ENCODE measurements at regions not wholly inside any gene's neighbourhood (a gene's known extent, or its start where the extent isn't known, plus 50 kb on each side); places are given as distances from the start of the nearest gene placed in this dataset.

DNA sequence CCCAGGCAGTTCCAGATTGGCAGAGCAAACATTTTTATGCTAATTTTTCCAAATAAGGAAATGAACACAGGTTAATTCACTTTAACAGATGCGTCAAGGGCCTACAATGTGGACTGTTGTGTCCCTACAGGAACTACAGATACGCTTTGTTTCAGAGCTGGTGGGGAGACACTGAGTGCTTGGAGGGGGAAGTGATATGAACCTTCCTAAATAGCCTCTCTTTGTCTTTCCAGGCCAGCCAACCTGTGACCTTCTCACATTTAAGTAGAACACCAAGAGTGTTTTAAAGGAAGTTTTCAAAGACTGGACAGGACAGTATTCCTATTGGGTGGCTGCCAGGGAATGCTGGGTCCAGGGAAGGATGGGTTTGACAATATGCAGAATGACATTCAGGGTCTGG is 141.3 kb downstream of the ZNF664 start:
- Histone ChIP-seq H3K9me2 (ENCODE audit: low read depth, low read length) (no peaks in the 10 kb centered on the region), H3K9ac (ENCODE audit: low read length) (no peak overlapping the region), H3K4me1 (ENCODE audit: insufficient read depth, low read length, severe bottlenecking) (no peaks in the 10 kb centered on the region), H3K4me3 (ENCODE audit: low read depth, low read length, poor library complexity, severe bottlenecking) (no peak overlapping the region), H3K9me3 (ENCODE audit: low read length) (no peaks in the 10 kb centered on the region), H3K36me3 (ENCODE audit: insufficient read depth, low read length) (no peaks in the 10 kb centered on the region), H3K27ac (ENCODE audit: low read depth, low read length, poor library complexity, severe bottlenecking) (no peak overlapping the region), H3K4me2 (ENCODE audit: low read length) (no peak overlapping the region), H2AFZ (ENCODE audit: low read length) (no peak overlapping the region), H3K27me3 (ENCODE audit: insufficient read depth, low read length) (no peaks in the 10 kb centered on the region; the same call in 1 of the 2 replicates), H3F3A (ENCODE audit: insufficient read depth, low read length) (no peaks in the 10 kb centered on the region), H4K20me1 (ENCODE audit: insufficient read depth, low read length) (no peaks in the 10 kb centered on the region), H3K79me2 (ENCODE audit: insufficient read depth, low read length) (no peaks in the 10 kb centered on the region)
- no peak for TF ChIP-seq EZH2 (IDR thresholded peaks at IDR 0.05; ENCODE audit: borderline replicate concordance, low read length)
- TF ChIP-seq, protein P1, sequence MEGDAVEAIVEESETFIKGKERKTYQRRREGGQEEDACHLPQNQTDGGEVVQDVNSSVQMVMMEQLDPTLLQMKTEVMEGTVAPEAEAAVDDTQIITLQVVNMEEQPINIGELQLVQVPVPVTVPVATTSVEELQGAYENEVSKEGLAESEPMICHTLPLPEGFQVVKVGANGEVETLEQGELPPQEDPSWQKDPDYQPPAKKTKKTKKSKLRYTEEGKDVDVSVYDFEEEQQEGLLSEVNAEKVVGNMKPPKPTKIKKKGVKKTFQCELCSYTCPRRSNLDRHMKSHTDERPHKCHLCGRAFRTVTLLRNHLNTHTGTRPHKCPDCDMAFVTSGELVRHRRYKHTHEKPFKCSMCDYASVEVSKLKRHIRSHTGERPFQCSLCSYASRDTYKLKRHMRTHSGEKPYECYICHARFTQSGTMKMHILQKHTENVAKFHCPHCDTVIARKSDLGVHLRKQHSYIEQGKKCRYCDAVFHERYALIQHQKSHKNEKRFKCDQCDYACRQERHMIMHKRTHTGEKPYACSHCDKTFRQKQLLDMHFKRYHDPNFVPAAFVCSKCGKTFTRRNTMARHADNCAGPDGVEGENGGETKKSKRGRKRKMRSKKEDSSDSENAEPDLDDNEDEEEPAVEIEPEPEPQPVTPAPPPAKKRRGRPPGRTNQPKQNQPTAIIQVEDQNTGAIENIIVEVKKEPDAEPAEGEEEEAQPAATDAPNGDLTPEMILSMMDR (IDR thresholded peaks at IDR 0.05; ENCODE audit: low read length): no peak

- Histone ChIP-seq H3K27me3 (ENCODE audit: insufficient read depth, low read length) (no peaks in the 10 kb centered on the region; the same call in 1 of the 2 replicates), H3K4me3 (ENCODE audit: low read depth, low read length, poor library complexity, severe bottlenecking) (no peak overlapping the region), H3K4me2 (ENCODE audit: low read length) (no peak overlapping the region), H3K9me2 (ENCODE audit: low read depth, low read length) (no peaks in the 10 kb centered on the region), H3K9me3 (ENCODE audit: low read length) (no peaks in the 10 kb centered on the region), H2AFZ (ENCODE audit: low read length) (no peak overlapping the region), H3K9ac (ENCODE audit: low read length) (no peak overlapping the region), H3K4me1 (ENCODE audit: insufficient read depth, low read length, severe bottlenecking) (no peaks in the 10 kb centered on the region), H3K27ac (ENCODE audit: low read depth, low read length, poor library complexity, severe bottlenecking) (no peak overlapping the region), H4K20me1 (ENCODE audit: insufficient read depth, low read length) (no peaks in the 10 kb centered on the region), H3F3A (ENCODE audit: insufficient read depth, low read length) (no peaks in the 10 kb centered on the region), H3K79me2 (ENCODE audit: insufficient read depth, low read length) (no peaks in the 10 kb centered on the region), H3K36me3 (ENCODE audit: insufficient read depth, low read length) (no peaks in the 10 kb centered on the region)
- TF ChIP-seq EZH2 (IDR thresholded peaks at IDR 0.05; ENCODE audit: borderline replicate concordance, low read length): no peak
- TF ChIP-seq, protein P1 (IDR thresholded peaks at IDR 0.05; ENCODE audit: low read length): no peak
Observed at GRCh38 chr12:124115496-124115895, 142.5 kb downstream of the ZNF664 start.

GRCh38 chr12:124115976-124116690 is 143.1 kb downstream of the ZNF664 start:
- H3K27ac ChIP-seq (ENCODE audit: low read depth, low read length, poor library complexity, severe bottlenecking): no peak overlapping the region
- H3K79me2 ChIP-seq (ENCODE audit: insufficient read depth, low read length): no peaks in the 10 kb centered on the region
- H3F3A ChIP-seq (ENCODE audit: insufficient read depth, low read length): no peaks in the 10 kb centered on the region
- H3K4me1 ChIP-seq (ENCODE audit: insufficient read depth, low read length, severe bottlenecking): no peaks in the 10 kb centered on the region
- H3K4me2 ChIP-seq (ENCODE audit: low read length): no peak overlapping the region
- no peaks in the 10 kb centered on the region for H4K20me1 ChIP-seq (ENCODE audit: insufficient read depth, low read length)
- H3K36me3 ChIP-seq (ENCODE audit: insufficient read depth, low read length): no peaks in the 10 kb centered on the region
- no peak overlapping the region for H3K4me3 ChIP-seq (ENCODE audit: low read depth, low read length, poor library complexity, severe bottlenecking)
- H3K9me3 ChIP-seq (ENCODE audit: low read length): no peaks in the 10 kb centered on the region
- H3K9me2 ChIP-seq (ENCODE audit: low read depth, low read length): no peaks in the 10 kb centered on the region
- H3K27me3 ChIP-seq (ENCODE audit: insufficient read depth, low read length): no peaks in the 10 kb centered on the region; the same call in 1 of the 2 replicates
- H3K9ac ChIP-seq (ENCODE audit: low read length): no peak overlapping the region
- TF ChIP-seq, protein P1 (IDR thresholded peaks at IDR 0.05; ENCODE audit: low read length): no peak
- TF ChIP-seq EZH2 (IDR thresholded peaks at IDR 0.05; ENCODE audit: borderline replicate concordance, low read length): no peak
- no peak overlapping the region for H2AFZ ChIP-seq (ENCODE audit: low read length)
